ENCODE measurements at regions not wholly inside any gene's neighbourhood (a gene's known extent, or its start where the extent isn't known, plus 50 kb on each side); places are given as distances from the start of the nearest gene placed in this dataset.

DNA sequence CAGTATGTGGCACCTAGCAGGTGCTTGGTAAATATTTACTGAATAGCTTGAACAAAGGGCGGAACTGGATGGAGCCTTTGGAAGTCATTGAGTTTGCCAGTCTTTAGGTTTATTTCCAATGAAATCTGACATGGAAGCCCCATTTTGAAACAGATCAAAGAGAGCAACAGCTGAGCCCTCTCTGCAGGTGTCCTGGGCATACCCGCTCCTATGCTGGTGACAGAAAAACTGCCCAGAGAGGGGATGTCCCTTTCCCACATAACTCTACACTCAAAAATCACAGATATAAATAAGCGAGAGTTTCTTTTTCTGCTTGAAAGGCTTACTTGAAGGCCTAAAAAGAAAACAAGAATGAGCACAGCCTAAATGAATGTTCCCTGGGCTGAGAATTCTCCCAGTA is 53.0 kb upstream of the RALY start:
- TF ChIP-seq CTCF (IDR thresholded peaks at IDR 0.05; ENCODE audit: insufficient read depth, low read depth, low read length), result no peak
- no peak overlapping the region for H3K4me3 ChIP-seq (ENCODE audit: low read depth, low read length)
- no peak for DNase-seq (ENCODE audit: low read depth)
